ENCODE measurements at regions not wholly inside any gene's neighbourhood (a gene's known extent, or its start where the extent isn't known, plus 50 kb on each side); places are given as distances from the start of the nearest gene placed in this dataset.

DNA sequence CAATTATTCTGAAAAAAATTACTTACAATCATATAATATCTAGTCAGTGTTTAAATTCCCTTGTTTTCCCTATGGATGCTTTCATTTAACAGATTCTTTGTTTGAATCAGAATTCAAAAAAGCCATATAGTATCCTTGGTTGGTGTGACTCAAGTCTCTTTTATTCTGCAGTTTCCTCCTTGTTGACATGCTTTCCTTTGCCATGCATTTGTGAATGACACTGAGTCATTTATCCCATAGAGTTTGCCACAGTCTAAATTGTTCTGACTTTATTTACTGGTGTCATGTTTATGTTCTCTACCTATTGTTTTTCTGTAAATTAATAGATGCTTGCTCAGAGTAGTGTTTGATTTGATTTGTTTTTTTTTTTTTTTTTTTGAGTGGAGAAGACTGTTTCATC is 893.8 kb upstream of the SLC10A2 start:
- DNase-seq: no peak
- Histone ChIP-seq H3K36me3 (no peaks in the 10 kb centered on the region), H3K27me3 (ENCODE audit: low read depth) (no peaks in the 10 kb centered on the region), H3K27ac (replicated peaks) (no peak overlapping the region), H3K9me3 (replicated peaks) (peaks cover 5% of the 10 kb centered on the region), H3K4me1 (no peaks in the 10 kb centered on the region), H3K4me3 (no peak overlapping the region)
- TF ChIP-seq, protein P1, sequence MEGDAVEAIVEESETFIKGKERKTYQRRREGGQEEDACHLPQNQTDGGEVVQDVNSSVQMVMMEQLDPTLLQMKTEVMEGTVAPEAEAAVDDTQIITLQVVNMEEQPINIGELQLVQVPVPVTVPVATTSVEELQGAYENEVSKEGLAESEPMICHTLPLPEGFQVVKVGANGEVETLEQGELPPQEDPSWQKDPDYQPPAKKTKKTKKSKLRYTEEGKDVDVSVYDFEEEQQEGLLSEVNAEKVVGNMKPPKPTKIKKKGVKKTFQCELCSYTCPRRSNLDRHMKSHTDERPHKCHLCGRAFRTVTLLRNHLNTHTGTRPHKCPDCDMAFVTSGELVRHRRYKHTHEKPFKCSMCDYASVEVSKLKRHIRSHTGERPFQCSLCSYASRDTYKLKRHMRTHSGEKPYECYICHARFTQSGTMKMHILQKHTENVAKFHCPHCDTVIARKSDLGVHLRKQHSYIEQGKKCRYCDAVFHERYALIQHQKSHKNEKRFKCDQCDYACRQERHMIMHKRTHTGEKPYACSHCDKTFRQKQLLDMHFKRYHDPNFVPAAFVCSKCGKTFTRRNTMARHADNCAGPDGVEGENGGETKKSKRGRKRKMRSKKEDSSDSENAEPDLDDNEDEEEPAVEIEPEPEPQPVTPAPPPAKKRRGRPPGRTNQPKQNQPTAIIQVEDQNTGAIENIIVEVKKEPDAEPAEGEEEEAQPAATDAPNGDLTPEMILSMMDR (IDR thresholded peaks at IDR 0.05; ENCODE audit: borderline replicate concordance): no peak
- intact Hi-C loops (cut with micrococcal nuclease): no loop called here

DNA sequence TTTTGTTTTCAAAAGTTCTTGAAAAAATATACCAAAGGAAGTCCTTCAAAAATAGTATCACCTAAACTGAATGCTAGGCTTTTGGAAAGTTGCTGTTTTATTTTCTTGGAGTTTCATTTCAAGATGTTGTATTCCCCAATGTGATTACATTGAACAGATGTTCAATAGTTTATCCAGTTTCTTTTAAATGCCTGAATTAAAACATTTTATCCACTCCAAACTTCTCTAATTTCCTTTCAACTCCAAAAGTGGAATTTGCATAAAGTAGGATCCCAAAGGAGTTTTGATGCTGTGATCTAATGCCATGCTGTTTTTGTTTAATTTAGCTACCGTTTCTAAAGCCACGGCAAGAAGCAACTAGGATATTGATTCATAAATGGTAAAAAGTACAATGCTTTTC is 892.5 kb upstream of the SLC10A2 start:
- intact Hi-C loops (cut with micrococcal nuclease): no loop called here
- TF ChIP-seq, protein P1 (IDR thresholded peaks at IDR 0.05; ENCODE audit: borderline replicate concordance): no peak
- Histone ChIP-seq H3K4me3 (no peak overlapping the region), H3K36me3 (no peaks in the 10 kb centered on the region), H3K4me1 (no peaks in the 10 kb centered on the region), H3K9me3 (replicated peaks) (peaks cover 5% of the 10 kb centered on the region), H3K27ac (replicated peaks) (no peak overlapping the region), H3K27me3 (ENCODE audit: low read depth) (no peaks in the 10 kb centered on the region)
- no peak for DNase-seq

DNA sequence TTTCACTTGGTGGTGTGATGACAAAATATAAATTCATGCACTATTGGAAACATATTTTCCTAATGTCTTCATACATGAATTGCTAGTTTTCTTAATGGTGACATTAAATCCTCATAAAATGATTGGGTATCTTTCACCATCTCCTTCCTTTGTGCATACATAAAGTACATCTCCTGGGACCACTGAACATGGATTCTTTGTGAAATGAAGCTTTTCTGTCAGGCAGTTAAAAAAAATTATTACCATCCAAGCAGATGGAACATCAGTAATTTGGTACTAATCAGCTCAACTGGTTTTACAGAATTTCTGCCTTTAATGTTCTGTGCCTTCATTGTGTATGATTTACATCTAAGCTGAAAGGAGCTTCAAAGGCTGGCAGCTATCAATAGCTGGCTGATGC is 891.7 kb upstream of the SLC10A2 start:
- Histone ChIP-seq H3K9me3 (replicated peaks) (peaks cover 5% of the 10 kb centered on the region), H3K4me1 (no peaks in the 10 kb centered on the region), H3K27me3 (ENCODE audit: low read depth) (no peaks in the 10 kb centered on the region), H3K4me3 (no peak overlapping the region), H3K36me3 (no peaks in the 10 kb centered on the region), H3K27ac (replicated peaks) (no peak overlapping the region)
- no peak for DNase-seq
- intact Hi-C loops (cut with micrococcal nuclease): no loop called here
- TF ChIP-seq, protein P1 (IDR thresholded peaks at IDR 0.05; ENCODE audit: borderline replicate concordance): no peak

DNA sequence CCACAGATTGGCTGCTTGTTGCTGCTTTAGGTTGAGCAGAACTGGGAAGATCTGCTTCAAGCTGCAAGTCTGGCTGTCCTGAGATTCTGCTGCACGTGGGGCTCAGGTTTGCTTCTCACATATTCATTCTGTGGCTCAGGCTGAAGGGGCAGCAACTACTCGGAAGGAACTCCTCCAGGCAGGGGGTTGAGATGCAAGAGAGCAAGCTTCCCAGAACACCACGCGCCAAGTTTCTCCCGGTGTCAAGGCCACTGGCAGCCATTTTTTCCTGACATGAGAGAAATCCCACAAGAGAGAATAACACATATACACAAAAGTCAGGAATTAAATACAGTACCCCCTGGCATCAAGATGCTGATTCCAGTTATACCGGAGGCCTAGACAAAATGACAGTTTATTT is 887.6 kb upstream of the SLC10A2 start:
- Histone ChIP-seq H3K27me3 (ENCODE audit: low read depth) (no peaks in the 10 kb centered on the region), H3K4me1 (no peaks in the 10 kb centered on the region), H3K9me3 (replicated peaks) (peaks cover 5% of the 10 kb centered on the region), H3K4me3 (no peak overlapping the region), H3K27ac (replicated peaks) (no peak overlapping the region), H3K36me3 (no peaks in the 10 kb centered on the region)
- intact Hi-C loops (cut with micrococcal nuclease): no loop called here
- DNase-seq: no peak
- TF ChIP-seq, protein P1 (IDR thresholded peaks at IDR 0.05; ENCODE audit: borderline replicate concordance): no peak

DNA sequence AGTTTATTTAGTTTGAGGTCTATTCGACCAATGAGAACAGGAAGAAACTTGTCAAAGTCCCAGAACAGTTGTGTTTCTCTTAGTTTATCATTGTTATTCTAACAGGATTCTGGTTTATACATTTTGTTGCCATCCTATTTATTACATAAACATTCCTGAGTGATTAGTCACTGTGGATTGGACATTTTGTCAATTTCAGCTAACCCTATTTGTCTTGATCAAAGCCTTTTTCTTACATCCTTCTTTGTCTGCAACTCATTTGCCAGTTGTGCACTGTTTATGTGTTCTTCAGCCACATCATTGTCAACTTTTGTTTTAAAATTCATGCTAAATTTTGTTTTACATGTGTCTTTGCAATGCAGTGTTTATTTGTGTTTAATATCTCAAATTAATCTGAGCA is 886.0 kb upstream of the SLC10A2 start:
- no peaks in the 10 kb centered on the region for H3K4me1 ChIP-seq
- no peak overlapping the region for H3K27ac ChIP-seq (replicated peaks)
- TF ChIP-seq, protein P1 (IDR thresholded peaks at IDR 0.05; ENCODE audit: borderline replicate concordance): no peak
- H3K27me3 ChIP-seq (ENCODE audit: low read depth): no peaks in the 10 kb centered on the region
- peaks cover 5% of the 10 kb centered on the region for H3K9me3 ChIP-seq (replicated peaks)
- intact Hi-C loops (cut with micrococcal nuclease): no loop called here
- no peak for DNase-seq
- no peaks in the 10 kb centered on the region for H3K36me3 ChIP-seq
- H3K4me3 ChIP-seq: no peak overlapping the region

DNA sequence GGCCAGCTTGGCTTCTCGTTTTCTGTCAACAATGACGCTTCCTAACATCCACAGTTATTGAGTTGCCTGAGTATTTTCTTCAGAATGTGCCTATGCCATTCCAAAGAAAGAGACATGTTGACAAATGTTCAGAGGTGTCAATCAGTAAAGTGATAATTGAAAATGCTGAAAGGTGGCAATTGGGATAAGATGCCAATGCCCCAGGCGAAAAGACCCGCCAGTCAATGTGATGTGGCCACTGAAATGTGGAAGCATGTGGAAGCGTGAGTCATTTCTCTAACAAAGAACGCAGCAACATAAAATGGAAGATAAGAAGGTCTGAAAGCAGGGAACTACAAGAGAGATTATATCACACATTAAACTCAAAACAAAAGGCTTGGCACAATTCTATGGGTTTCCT is 882.2 kb upstream of the SLC10A2 start:
- TF ChIP-seq, protein P1 (IDR thresholded peaks at IDR 0.05; ENCODE audit: borderline replicate concordance): no peak
- Histone ChIP-seq H3K27me3 (ENCODE audit: low read depth) (no peaks in the 10 kb centered on the region), H3K4me3 (no peak overlapping the region), H3K27ac (replicated peaks) (no peak overlapping the region), H3K4me1 (no peaks in the 10 kb centered on the region), H3K9me3 (replicated peaks) (no peaks in the 10 kb centered on the region), H3K36me3 (no peaks in the 10 kb centered on the region)
- intact Hi-C loops (cut with micrococcal nuclease): no loop called here
- DNase-seq: no peak
